Fibroblast of the aortic adventitia (primary cell): ENCODE measurements at regions not wholly inside any gene's neighbourhood (a gene's known extent, or its start where the extent isn't known, plus 50 kb on each side); places are given as distances from the start of the nearest gene placed in this dataset.

Experiments used
- DNase-seq: peaks from one replicate; pipeline ENCODE4 v3.0.0-alpha.2; 2010; ENCODE audit warnings: low read depth
- H3K4me3 ChIP-seq: 2 replicates; pipeline ENCODE4 v1.5.1; 2011; ENCODE audit warnings: low read depth, mild to moderate bottlenecking, control low read depth, low read length, moderate library complexity
- CTCF ChIP-seq: IDR thresholded peaks from 2 replicates; pipeline ENCODE4 v1.5.1; 2011; ENCODE audit warnings: mild to moderate bottlenecking, low read length, control low read depth, inconsistent platforms; ENCODE audit not compliant: insufficient read depth

DNA sequence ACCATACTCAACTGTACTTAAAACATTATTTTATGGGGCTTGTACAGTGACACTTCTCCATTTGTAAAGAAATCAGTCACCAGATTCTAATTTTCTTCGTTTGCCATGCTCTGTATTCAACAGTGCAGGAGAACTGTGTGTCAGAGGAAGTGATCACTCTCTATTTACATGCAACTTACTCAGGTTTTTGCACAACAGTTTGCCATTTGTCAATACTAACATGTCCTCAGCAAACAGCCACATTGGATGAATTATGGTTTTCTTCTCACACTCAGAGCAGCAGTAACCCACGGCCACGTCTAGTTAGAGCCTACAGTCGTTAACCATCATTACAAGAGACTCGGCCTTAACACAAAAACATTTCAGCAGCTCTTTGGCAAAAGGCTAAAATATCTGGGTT, 69.2 kb upstream of the SP4 start:
- TF ChIP-seq CTCF, result no peak

DNA sequence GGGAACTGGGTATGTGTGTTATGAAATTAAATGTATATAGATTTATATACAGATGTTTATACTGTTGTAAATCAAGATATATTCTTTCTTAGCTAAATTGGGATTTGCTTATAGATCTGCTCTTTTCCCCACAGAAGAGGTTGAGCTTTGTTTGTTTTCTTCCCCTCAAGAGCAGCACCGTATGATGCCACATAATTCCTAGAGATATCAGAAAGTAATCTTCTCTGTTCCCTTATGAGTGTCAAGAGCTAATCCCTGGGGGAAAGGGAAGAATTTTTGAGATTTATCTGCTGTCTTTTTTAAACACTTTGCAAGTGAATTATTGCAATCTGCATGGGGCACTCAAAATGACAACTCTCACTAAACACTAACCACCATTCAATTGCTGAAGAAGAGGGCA, 68.7 kb upstream of the SP4 start:
- DNase-seq, result no peak
- TF ChIP-seq CTCF, result no peak
- no peak overlapping the region for H3K4me3 ChIP-seq

More for the DNA sequence above, 69.2 kb upstream of the SP4 start:
- H3K4me3 ChIP-seq, result no peak overlapping the region
- no peak for DNase-seq

GRCh38 chr7:21361413-21362125, 66.3 kb upstream of the SP4 start:
- DNase-seq, result no peak
- no peak overlapping the region for H3K4me3 ChIP-seq
- TF ChIP-seq CTCF, result no peak

DNA sequence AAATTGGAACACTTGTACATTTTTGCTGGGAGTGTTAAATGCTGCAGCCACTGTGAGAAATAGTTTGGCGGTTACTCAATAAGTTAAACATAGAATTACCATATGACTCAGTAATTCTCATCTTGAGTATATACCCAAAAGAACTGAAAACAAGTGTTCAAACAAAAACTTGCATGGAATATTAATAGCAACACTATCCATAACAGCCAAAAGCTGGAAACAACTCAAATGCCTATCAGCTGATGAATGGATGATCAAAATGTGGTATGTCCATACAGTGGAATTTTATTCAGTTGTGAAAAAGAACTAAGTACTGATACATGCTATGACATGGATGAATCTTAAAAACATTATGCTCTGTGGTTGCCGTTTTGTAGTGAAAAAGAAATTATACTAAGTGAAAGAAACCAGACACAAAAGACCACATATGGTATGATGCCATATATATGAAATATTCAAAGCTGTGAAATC, 63.0 kb upstream of the SP4 start:
- TF ChIP-seq CTCF, result no peak

DNA sequence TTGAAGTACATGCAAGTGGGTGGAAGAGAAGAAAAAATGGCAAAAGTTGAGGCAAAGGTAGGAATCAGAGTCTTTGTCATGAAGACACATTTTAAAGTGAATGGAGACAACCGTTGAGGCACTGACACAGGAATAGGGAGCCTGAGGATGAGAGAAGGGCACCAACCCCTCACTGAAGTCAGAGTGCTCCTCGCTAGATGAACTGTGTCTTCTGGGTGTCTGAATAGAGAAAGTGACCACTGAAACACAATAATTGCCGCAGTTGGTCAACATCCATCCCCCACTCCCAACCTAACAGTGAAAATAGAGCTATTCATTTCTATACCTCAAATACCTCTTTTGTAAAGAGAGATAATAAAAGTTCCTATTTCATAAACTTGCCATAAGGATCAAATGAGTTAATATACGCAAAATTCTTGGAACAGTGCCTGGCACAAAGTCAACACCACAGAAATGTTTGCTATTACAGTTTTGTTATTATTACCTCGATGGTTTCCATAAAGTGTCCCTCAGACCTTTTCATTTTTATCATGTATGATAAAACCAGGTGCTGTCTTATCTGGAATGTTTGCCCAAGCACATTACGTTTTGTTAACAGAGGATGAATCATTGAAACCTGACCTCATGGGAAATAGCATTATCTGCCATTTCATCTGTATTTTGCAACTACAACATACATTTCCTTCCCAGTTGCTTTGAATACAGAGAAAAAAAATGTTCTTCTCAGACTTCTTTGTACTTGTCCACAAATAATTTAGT, 61.8 kb upstream of the SP4 start:
- H3K4me3 ChIP-seq, result no peak overlapping the region
- DNase-seq, result peak; percentile 26
- TF ChIP-seq CTCF, result no peak

More for the DNA sequence above, 63.0 kb upstream of the SP4 start:
- no peak overlapping the region for H3K4me3 ChIP-seq
- no peak for DNase-seq

- TF ChIP-seq CTCF, result no peak
- DNase-seq, result no peak
- H3K4me3 ChIP-seq, result no peak overlapping the region
These were observed 60.8 kb upstream of the SP4 start for GRCh38 chr7:21367081-21367480.
